Osteoblast (primary cell): ENCODE measurements at regions not wholly inside any gene's neighbourhood (a gene's known extent, or its start where the extent isn't known, plus 50 kb on each side); places are given as distances from the start of the nearest gene placed in this dataset.

Experiments used
- DNase-seq: peaks from one replicate; pipeline ENCODE4 v3.0.0; 2011; ENCODE audit warnings: low spot score, mixed read lengths; ENCODE audit not compliant: insufficient read length; ENCODE audit errors: missing footprints
- H2AFZ ChIP-seq: 2 replicates; pipeline ENCODE4 v1.6.0; 2011; ENCODE audit warnings: mild to moderate bottlenecking, low read length
- H3K27ac ChIP-seq: 2 replicates; pipeline ENCODE4 v1.5.1; 2011; ENCODE audit warnings: mild to moderate bottlenecking, low read depth, low read length, moderate library complexity
- H3K27me3 ChIP-seq: 2 replicates; pipeline ENCODE4 v1.6.0; 2012; ENCODE audit warnings: mild to moderate bottlenecking, control low read depth, inconsistent platforms, low read length, moderate library complexity; ENCODE audit not compliant: insufficient read depth
- H3K36me3 ChIP-seq: 2 replicates; pipeline ENCODE4 v1.5.1; 2011; ENCODE audit warnings: mild to moderate bottlenecking, low read length, control low read depth, moderate library complexity; ENCODE audit not compliant: insufficient read depth
- H3K4me1 ChIP-seq: 2 replicates; pipeline ENCODE4 v1.5.1; 2011; ENCODE audit warnings: mild to moderate bottlenecking, low read length, control low read depth, moderate library complexity; ENCODE audit not compliant: insufficient read depth
- H3K4me2 ChIP-seq: 2 replicates; pipeline ENCODE4 v1.6.0; 2011; ENCODE audit warnings: mild to moderate bottlenecking, low read length; ENCODE audit not compliant: insufficient read depth
- H3K4me3 ChIP-seq: fragments of 200-600 bp; sonication (generic); 3 replicates; pipeline ENCODE4 v1.5.1; 2012; ENCODE audit warnings: mild to moderate bottlenecking, low read length, inconsistent platforms; ENCODE audit not compliant: insufficient read depth
- H3K79me2 ChIP-seq: 2 replicates; pipeline ENCODE4 v1.6.0; 2012; ENCODE audit warnings: mild to moderate bottlenecking, low read length, control low read depth, inconsistent platforms; ENCODE audit not compliant: insufficient read depth
- H3K9me3 ChIP-seq: 2 replicates; pipeline ENCODE4 v1.5.1; 2011; ENCODE audit warnings: low read depth, low read length, control low read depth
- H4K20me1 ChIP-seq: 2 replicates; pipeline ENCODE4 v1.6.0; 2012; ENCODE audit warnings: mild to moderate bottlenecking, low read length, control low read depth; ENCODE audit not compliant: insufficient read depth
- TF ChIP-seq, protein P1 (sequence below): IDR thresholded peaks from 2 replicates; pipeline ENCODE4 v1.5.1; 2011; ENCODE audit warnings: mild to moderate bottlenecking, low read depth, low read length, moderate library complexity; ENCODE audit errors: extremely low read depth

DNA sequence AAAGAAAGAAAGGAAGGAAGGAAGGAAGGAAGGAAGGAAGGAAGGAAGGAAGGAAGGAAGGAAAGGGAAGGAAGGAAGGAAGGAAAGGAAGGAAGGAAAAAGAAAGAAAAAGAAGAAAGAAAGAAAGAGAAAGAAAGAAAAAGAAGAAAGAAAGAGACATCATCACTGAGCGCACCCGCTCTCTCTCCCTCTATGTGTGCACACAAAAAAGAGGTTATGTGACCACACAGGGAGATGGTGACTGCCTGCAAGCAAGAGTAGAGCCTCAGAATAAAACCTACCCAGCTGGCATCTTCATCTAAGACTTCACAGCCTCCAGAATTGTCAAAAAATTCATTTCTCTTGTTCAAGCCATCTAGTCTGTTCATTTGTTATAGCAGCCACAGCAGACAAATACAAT lies 1307.4 kb upstream of the ACVR2A start:
- no peaks in the 10 kb centered on the region for H3K9me3 ChIP-seq
- no peaks in the 10 kb centered on the region for H3K36me3 ChIP-seq
- no peaks in the 10 kb centered on the region for H3K79me2 ChIP-seq
- H4K20me1 ChIP-seq = no peaks in the 10 kb centered on the region
- H3K27me3 ChIP-seq = no peaks in the 10 kb centered on the region
- H3K4me1 ChIP-seq = no peaks in the 10 kb centered on the region
- TF ChIP-seq, protein P1, sequence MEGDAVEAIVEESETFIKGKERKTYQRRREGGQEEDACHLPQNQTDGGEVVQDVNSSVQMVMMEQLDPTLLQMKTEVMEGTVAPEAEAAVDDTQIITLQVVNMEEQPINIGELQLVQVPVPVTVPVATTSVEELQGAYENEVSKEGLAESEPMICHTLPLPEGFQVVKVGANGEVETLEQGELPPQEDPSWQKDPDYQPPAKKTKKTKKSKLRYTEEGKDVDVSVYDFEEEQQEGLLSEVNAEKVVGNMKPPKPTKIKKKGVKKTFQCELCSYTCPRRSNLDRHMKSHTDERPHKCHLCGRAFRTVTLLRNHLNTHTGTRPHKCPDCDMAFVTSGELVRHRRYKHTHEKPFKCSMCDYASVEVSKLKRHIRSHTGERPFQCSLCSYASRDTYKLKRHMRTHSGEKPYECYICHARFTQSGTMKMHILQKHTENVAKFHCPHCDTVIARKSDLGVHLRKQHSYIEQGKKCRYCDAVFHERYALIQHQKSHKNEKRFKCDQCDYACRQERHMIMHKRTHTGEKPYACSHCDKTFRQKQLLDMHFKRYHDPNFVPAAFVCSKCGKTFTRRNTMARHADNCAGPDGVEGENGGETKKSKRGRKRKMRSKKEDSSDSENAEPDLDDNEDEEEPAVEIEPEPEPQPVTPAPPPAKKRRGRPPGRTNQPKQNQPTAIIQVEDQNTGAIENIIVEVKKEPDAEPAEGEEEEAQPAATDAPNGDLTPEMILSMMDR = no peak
- DNase-seq = no peak
- H2AFZ ChIP-seq = no peak overlapping the region
- no peak overlapping the region for H3K4me2 ChIP-seq
- no peak overlapping the region for H3K27ac ChIP-seq
- H3K4me3 ChIP-seq = no peak overlapping the region

DNA sequence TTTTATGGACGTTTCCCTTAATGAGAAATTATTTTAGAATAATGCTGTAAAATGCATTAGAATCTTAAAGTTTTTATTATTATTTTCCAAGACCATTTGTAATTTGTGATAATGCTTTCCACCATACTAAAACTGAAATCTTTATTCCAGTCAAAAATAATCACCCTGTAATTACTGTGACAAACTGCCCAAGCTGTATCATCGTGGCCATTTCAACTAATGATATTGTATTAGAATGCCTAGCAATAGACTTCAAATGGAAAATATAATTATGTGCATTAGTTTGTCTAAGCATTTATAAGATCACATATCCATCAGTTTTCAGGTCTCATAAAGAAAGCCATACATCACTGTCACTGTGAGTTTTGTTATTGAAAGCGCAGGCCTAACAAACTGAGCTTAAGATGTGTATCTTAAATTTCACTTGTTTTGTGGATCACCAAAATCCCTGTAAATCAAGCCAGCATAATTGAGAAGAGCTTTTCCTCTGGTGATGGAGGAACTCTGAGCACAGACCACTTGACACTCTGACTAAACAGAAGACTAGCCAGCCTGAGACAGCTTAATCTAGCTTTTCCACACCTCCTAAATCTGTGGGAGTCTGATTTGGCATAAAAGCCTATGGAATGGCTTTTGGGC lies 1312.2 kb upstream of the ACVR2A start:
- no peaks in the 10 kb centered on the region for H4K20me1 ChIP-seq
- no peaks in the 10 kb centered on the region for H3K9me3 ChIP-seq
- no peaks in the 10 kb centered on the region for H3K4me1 ChIP-seq
- H3K27me3 ChIP-seq = no peaks in the 10 kb centered on the region
- H3K4me2 ChIP-seq = no peak overlapping the region
- DNase-seq = no peak
- no peak overlapping the region for H3K4me3 ChIP-seq
- no peak overlapping the region for H2AFZ ChIP-seq
- TF ChIP-seq, protein P1 = no peak
- no peaks in the 10 kb centered on the region for H3K79me2 ChIP-seq
- H3K27ac ChIP-seq = no peak overlapping the region
- no peaks in the 10 kb centered on the region for H3K36me3 ChIP-seq

DNA sequence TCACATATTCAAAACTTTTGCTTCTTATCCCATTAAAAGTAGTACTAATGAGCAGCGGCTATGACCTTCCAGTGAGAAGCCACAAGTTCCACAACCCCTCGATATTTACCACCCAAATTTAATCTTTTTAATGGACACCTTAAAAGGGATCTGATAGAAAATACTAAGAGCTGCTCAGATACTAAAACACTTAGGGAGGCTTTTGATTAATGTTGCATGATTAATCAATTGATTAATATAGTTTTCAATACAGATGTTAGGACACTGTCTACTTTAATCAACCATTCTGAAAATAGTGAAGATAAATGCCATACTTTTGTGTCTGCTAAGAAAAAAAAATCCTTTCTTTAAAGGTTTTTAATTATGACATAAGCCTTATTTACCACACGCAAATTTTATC lies 1312.8 kb upstream of the ACVR2A start:
- Histone ChIP-seq H2AFZ (no peak overlapping the region), H3K36me3 (no peaks in the 10 kb centered on the region), H3K4me1 (no peaks in the 10 kb centered on the region), H3K9me3 (no peaks in the 10 kb centered on the region), H4K20me1 (no peaks in the 10 kb centered on the region), H3K27me3 (no peaks in the 10 kb centered on the region), H3K27ac (no peak overlapping the region), H3K4me2 (no peak overlapping the region), H3K4me3 (no peak overlapping the region), H3K79me2 (no peaks in the 10 kb centered on the region)
- TF ChIP-seq, protein P1 = no peak
- no peak for DNase-seq

DNA sequence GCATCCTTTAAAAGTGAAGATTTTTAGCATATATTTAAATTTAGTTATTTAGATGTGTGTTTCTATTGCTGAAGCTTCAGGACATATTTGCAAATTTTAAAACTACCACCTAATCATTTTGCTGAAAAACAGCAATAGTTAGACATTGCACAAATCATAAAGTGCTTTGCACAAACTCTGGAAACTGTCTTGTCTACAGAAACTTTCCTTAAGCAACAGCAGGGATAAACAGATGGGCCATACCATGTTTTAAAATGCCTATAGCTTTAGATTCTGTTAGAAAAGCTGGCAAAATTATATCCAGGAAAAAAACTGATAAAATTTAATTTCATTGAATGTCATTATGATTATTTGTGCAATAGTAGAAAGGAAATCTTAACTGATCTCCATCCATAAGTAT lies 1313.9 kb upstream of the ACVR2A start:
- H2AFZ ChIP-seq = no peak overlapping the region
- no peaks in the 10 kb centered on the region for H4K20me1 ChIP-seq
- H3K4me1 ChIP-seq = no peaks in the 10 kb centered on the region
- H3K27me3 ChIP-seq = no peaks in the 10 kb centered on the region
- H3K4me2 ChIP-seq = no peak overlapping the region
- DNase-seq = no peak
- no peak overlapping the region for H3K4me3 ChIP-seq
- H3K9me3 ChIP-seq = peaks cover 2% of the 10 kb centered on the region
- TF ChIP-seq, protein P1 = no peak
- no peak overlapping the region for H3K27ac ChIP-seq
- no peaks in the 10 kb centered on the region for H3K79me2 ChIP-seq
- no peaks in the 10 kb centered on the region for H3K36me3 ChIP-seq
